Neutrophil (primary cell): ENCODE measurements at regions not wholly inside any gene's neighbourhood (a gene's known extent, or its start where the extent isn't known, plus 50 kb on each side); places are given as distances from the start of the nearest gene placed in this dataset.
"Not testable (repeated sequence)": the region's sequence is repeated elsewhere in the genome, so short reads cannot be mapped to it uniquely, and the experiment has no call there.

Source experiments
- H3K27ac ChIP-seq: fragments of 200-600 bp; sonication (generic); 2 replicates; pipeline ENCODE4 v1.5.1; 2016; ENCODE audit warnings: mild to moderate bottlenecking, moderate library complexity
- H3K27me3 ChIP-seq: fragments of 200-600 bp; sonication (generic); 2 replicates; pipeline ENCODE4 v1.6.0; 2016; ENCODE audit warnings: mild to moderate bottlenecking
- H3K36me3 ChIP-seq: fragments of 200-600 bp; sonication (generic); 2 replicates; pipeline ENCODE4 v1.5.1; 2017
- H3K4me1 ChIP-seq, 2 experiments: fragments of 200-600 bp in 1 of 2; sonication (generic) in 1 of 2; 1 replicate in 1 of 2; 2 replicates in 1 of 2; pipeline versions ENCODE4 v1.5.1 to v1.6.1; 2013 to 2016; ENCODE audit warnings: low read depth in 1 of 2, low read length in 1 of 2, mild to moderate bottlenecking in 1 of 2, moderate library complexity in 1 of 2; ENCODE audit not compliant: control insufficient read depth in 1 of 2, insufficient read depth in 1 of 2
- H3K4me3 ChIP-seq, 2 experiments: fragments of 200-600 bp in 1 of 2; sonication (generic) in 1 of 2; 1 replicate in 1 of 2; 2 replicates in 1 of 2; pipeline ENCODE4 v1.5.1; 2013 to 2016; ENCODE audit warnings: low read depth in 1 of 2, low read length in 1 of 2, mild to moderate bottlenecking in 1 of 2, moderate library complexity in 1 of 2
- H3K9me3 ChIP-seq: fragments of 200-600 bp; sonication (generic); 2 replicates; pipeline ENCODE4 v1.5.1; 2016
- CTCF ChIP-seq: fragments of 200-600 bp; sonication (generic); IDR thresholded peaks from 2 replicates; pipeline ENCODE4 v1.5.1; 2016; ENCODE audit warnings: antibody characterized with exemption

DNA sequence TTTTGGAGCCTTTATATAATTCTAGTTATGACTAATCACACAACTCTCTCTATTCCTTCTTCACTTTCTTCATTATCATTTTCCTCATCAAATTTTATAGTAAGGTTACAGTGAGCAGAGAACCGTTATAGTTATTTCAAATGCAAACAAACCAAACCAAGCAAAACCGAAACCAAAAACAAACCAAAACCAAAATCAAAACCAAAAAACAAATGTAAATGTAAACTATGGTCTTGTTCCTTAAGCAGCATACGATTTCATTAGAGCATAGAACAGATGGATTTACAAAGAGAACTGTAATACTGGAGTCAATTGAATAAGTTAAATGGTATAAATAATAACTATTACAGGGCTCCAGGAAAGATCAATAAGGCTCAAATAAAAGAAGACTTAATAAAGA, 447.1 kb downstream of the LRRC70 start:
- no peaks in the 10 kb centered on the region for H3K36me3 ChIP-seq
- H3K9me3 ChIP-seq: no peaks in the 10 kb centered on the region
- H3K4me3 ChIP-seq: no peak overlapping the region
- no peak for TF ChIP-seq CTCF
- H3K27ac ChIP-seq: no peak overlapping the region
- H3K27me3 ChIP-seq: no peaks in the 10 kb centered on the region
- no peaks in the 10 kb centered on the region for H3K4me1 ChIP-seq

GRCh38 chr5:63022403-63022802, 443.8 kb downstream of the LRRC70 start:
- no peak overlapping the region for H3K27ac ChIP-seq
- TF ChIP-seq CTCF: no peak
- H3K36me3 ChIP-seq: no peaks in the 10 kb centered on the region
- no peaks in the 10 kb centered on the region for H3K27me3 ChIP-seq
- no peaks in the 10 kb centered on the region for H3K9me3 ChIP-seq
- H3K4me1 ChIP-seq: no peaks in the 10 kb centered on the region
- no peak overlapping the region for H3K4me3 ChIP-seq

GRCh38 chr5:63011158-63011557, 432.5 kb downstream of the LRRC70 start:
- H3K36me3 ChIP-seq: no peaks in the 10 kb centered on the region
- no peak for TF ChIP-seq CTCF
- H3K4me1 ChIP-seq: no peaks in the 10 kb centered on the region

GRCh38 chr5:63008195-63008594, 429.6 kb downstream of the LRRC70 start:
- H3K36me3 ChIP-seq: no peaks in the 10 kb centered on the region
- no peaks in the 10 kb centered on the region for H3K4me1 ChIP-seq
- no peak overlapping the region for H3K27ac ChIP-seq
- no peaks in the 10 kb centered on the region for H3K27me3 ChIP-seq
- no peak for TF ChIP-seq CTCF
- H3K9me3 ChIP-seq: peaks cover 5% of the 10 kb centered on the region
- no peak overlapping the region for H3K4me3 ChIP-seq

More at GRCh38 chr5:63011158-63011557, 432.5 kb downstream of the LRRC70 start:
- peaks cover 5% of the 10 kb centered on the region for H3K9me3 ChIP-seq
- H3K4me3 ChIP-seq: no peak overlapping the region
- H3K27me3 ChIP-seq: no peaks in the 10 kb centered on the region
- H3K27ac ChIP-seq: no peak overlapping the region

GRCh38 chr5:62994842-62995241, 416.2 kb downstream of the LRRC70 start:
- not testable (repeated sequence) for H3K36me3 ChIP-seq, H3K4me3 ChIP-seq, H3K4me1 ChIP-seq, H3K27me3 ChIP-seq, H3K27ac ChIP-seq, H3K9me3 ChIP-seq

- Histone ChIP-seq H3K27ac (no peak overlapping the region), H3K9me3 (no peaks in the 10 kb centered on the region), H3K4me1 (no peaks in the 10 kb centered on the region), H3K36me3 (no peaks in the 10 kb centered on the region), H3K27me3 (no peaks in the 10 kb centered on the region), H3K4me3 (no peak overlapping the region)
- no peak for TF ChIP-seq CTCF
These were observed 407.1 kb downstream of the LRRC70 start for GRCh38 chr5:62985749-62986148.
